DND-41 (cell line): ENCODE measurements at regions not wholly inside any gene's neighbourhood (a gene's known extent, or its start where the extent isn't known, plus 50 kb on each side); places are given as distances from the start of the nearest gene placed in this dataset.

ENCODE experiments used
- ATAC-seq: fragments of 200-7000 bp; cut with Tn5 transposase; 3 replicates; pipeline ENCODE4 v1.9.1; 2021; ENCODE audit warnings: low read depth; ENCODE audit not compliant: insufficient read depth
- DNase-seq: peaks from one replicate; pipeline ENCODE4 v3.0.0-alpha.2; 2020
- H2AFZ ChIP-seq: 2 replicates; pipeline ENCODE4 v1.6.0; 2012; ENCODE audit warnings: low read depth, low read length
- H3K27ac ChIP-seq: 2 replicates; pipeline ENCODE4 v1.5.1; 2012; ENCODE audit warnings: low read length, inconsistent platforms
- H3K27me3 ChIP-seq: fragments of 200-600 bp; sonication (generic); 2 replicates; pipeline ENCODE4 v1.6.0; 2012; ENCODE audit warnings: low read length, mild to moderate bottlenecking, inconsistent platforms; ENCODE audit not compliant: insufficient read depth, poor library complexity
- H3K36me3 ChIP-seq: 2 replicates; pipeline ENCODE4 v1.5.1; 2012; ENCODE audit warnings: low read length, inconsistent platforms; ENCODE audit not compliant: insufficient read depth
- H3K4me1 ChIP-seq: 2 replicates; pipeline ENCODE4 v1.5.1; 2012; ENCODE audit warnings: mild to moderate bottlenecking, low read length; ENCODE audit not compliant: insufficient read depth
- H3K4me2 ChIP-seq: 2 replicates; pipeline ENCODE4 v1.6.0; 2012; ENCODE audit warnings: mild to moderate bottlenecking, moderate library complexity, low read length, inconsistent platforms; ENCODE audit not compliant: insufficient read depth
- H3K4me3 ChIP-seq, 2 experiments: fragments of 200-600 bp in 1 of 2; shearing (Covaris generic) in 1 of 2; 2 replicates each; pipeline ENCODE4 v1.5.1; 2012 to 2016; ENCODE audit warnings: inconsistent platforms in 2 of 2, low read length in 2 of 2, mild to moderate bottlenecking in 2 of 2, low read depth in 1 of 2, moderate library complexity in 1 of 2
- H3K79me2 ChIP-seq: 2 replicates; pipeline ENCODE4 v1.6.0; 2012; ENCODE audit warnings: low read length, inconsistent platforms; ENCODE audit not compliant: insufficient read depth
- H3K9ac ChIP-seq: 2 replicates; pipeline ENCODE4 v1.6.0; 2012; ENCODE audit warnings: low read depth, mild to moderate bottlenecking, inconsistent platforms, low read length, moderate library complexity
- H3K9me3 ChIP-seq: 2 replicates; pipeline ENCODE4 v1.5.1; 2012; ENCODE audit warnings: low read length, moderate library complexity, mild to moderate bottlenecking, inconsistent platforms; ENCODE audit not compliant: insufficient read depth, severe bottlenecking
- H4K20me1 ChIP-seq: 2 replicates; pipeline ENCODE4 v1.6.0; 2012; ENCODE audit warnings: low read length; ENCODE audit not compliant: insufficient read depth
- EZH2 ChIP-seq: IDR thresholded peaks from 3 replicates; pipeline ENCODE4 v1.6.1; 2012; ENCODE audit warnings: borderline replicate concordance, low read depth, mild to moderate bottlenecking, moderate library complexity, low read length, inconsistent platforms; ENCODE audit not compliant: severe bottlenecking
- TF ChIP-seq, protein P1 (sequence below): IDR thresholded peaks from 2 replicates; pipeline ENCODE4 v1.5.1; 2012; ENCODE audit warnings: borderline replicate concordance, low read length, moderate library complexity, mild to moderate bottlenecking; ENCODE audit not compliant: poor library complexity, severe bottlenecking; ENCODE audit errors: extremely low read depth

DNA sequence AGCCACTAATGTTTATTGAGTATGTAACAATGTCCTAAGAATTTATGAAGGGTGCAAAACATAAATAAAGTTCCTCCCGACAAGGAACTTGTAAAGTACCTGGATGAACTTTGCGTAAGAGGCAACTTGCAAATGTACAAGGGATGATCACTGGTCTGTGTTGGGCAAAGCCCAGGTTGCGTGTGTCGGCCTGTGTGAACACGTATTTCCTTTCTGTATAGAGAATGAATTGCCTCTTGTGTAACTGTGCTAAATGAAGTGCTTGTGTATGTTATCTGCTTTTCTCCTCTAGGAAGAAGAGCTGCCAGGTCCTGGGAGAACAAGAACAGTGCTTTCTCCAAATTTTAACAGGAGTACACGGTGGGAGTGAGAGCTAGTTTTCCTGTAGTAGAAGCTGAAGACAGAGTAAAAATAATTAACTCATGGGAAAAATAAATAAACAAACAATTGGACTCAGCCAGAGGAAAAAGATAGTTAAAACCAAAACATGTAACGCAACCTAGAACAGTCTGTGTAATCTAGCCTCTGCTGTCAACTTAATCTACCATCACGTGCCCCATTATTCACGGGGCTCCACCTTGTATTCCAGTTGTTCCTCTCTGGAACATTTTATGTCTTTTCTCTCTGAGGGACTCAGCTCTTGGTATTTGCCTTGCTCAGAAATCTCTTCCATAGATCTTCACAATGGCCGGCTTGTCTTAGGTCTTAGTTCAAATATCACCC lies 83.7 kb upstream of the RASGRP1 start:
- H3K4me1 ChIP-seq = peaks cover 37% of the 10 kb centered on the region
- H4K20me1 ChIP-seq = no peaks in the 10 kb centered on the region
- no peaks in the 10 kb centered on the region for H3K27me3 ChIP-seq
- ATAC-seq = no peak
- H3K79me2 ChIP-seq = no peaks in the 10 kb centered on the region
- H2AFZ ChIP-seq = no peak overlapping the region
- no peak overlapping the region for H3K27ac ChIP-seq
- TF ChIP-seq, protein P1, sequence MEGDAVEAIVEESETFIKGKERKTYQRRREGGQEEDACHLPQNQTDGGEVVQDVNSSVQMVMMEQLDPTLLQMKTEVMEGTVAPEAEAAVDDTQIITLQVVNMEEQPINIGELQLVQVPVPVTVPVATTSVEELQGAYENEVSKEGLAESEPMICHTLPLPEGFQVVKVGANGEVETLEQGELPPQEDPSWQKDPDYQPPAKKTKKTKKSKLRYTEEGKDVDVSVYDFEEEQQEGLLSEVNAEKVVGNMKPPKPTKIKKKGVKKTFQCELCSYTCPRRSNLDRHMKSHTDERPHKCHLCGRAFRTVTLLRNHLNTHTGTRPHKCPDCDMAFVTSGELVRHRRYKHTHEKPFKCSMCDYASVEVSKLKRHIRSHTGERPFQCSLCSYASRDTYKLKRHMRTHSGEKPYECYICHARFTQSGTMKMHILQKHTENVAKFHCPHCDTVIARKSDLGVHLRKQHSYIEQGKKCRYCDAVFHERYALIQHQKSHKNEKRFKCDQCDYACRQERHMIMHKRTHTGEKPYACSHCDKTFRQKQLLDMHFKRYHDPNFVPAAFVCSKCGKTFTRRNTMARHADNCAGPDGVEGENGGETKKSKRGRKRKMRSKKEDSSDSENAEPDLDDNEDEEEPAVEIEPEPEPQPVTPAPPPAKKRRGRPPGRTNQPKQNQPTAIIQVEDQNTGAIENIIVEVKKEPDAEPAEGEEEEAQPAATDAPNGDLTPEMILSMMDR = no peak
- no peak for TF ChIP-seq EZH2
- H3K4me2 ChIP-seq = no peak overlapping the region
- no peaks in the 10 kb centered on the region for H3K36me3 ChIP-seq
- DNase-seq = no peak
- H3K9me3 ChIP-seq = no peaks in the 10 kb centered on the region
- no peak overlapping the region for H3K4me3 ChIP-seq
- no peak overlapping the region for H3K9ac ChIP-seq

DNA sequence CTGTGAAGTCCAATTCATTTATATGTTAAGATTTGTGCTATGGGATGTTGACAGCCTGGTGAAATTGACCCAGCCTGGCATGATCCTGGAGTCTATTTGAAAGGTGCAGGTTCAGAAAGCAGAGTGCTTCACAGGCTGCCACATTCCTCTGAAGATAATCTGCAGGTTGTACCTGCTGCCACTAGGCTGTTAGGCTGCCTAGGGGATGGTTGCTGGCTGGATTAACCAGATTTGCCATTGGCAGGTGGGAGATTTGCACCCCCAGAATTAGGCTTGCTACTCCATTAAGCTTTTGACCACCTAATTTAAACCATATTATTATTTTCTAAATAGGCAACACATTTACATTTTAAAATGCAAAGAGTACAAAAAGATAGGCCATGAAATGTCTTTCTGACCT lies 85.8 kb upstream of the RASGRP1 start:
- H3K79me2 ChIP-seq = no peaks in the 10 kb centered on the region
- no peak overlapping the region for H2AFZ ChIP-seq
- H3K4me1 ChIP-seq = peaks cover 44% of the 10 kb centered on the region
- no peak for TF ChIP-seq EZH2
- TF ChIP-seq, protein P1 = peak; percentile 27
- no peak for ATAC-seq
- peak overlapping the region; percentile 83 for H3K27ac ChIP-seq
- no peaks in the 10 kb centered on the region for H3K9me3 ChIP-seq
- no peaks in the 10 kb centered on the region for H3K36me3 ChIP-seq
- no peak overlapping the region for H3K4me3 ChIP-seq
- no peaks in the 10 kb centered on the region for H4K20me1 ChIP-seq
- H3K9ac ChIP-seq = peak overlapping the region; percentile 42
- H3K27me3 ChIP-seq = no peaks in the 10 kb centered on the region
- peak overlapping the region; percentile 57 for H3K4me2 ChIP-seq
- no peak for DNase-seq

DNA sequence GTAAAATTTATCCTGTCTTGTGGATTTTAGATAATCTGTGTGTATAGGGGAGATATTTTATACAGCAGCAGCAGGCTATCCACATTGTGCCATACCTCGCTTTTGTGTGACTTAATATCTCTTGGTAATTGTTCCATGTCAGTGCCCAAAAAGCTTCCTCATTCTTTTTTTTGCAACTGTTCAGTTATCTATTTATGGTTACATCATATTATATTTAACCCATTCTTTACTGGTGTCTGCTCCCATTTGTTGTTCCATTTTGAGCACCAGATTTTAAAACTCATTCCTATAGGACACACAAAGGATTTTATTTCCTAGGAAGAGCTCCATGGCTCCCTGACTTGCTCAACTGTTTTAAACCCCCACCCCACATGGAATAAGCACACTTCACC lies 86.3 kb upstream of the RASGRP1 start:
- Histone ChIP-seq H3K9me3 (no peaks in the 10 kb centered on the region), H3K27ac (peak overlapping the region; percentile 83), H3K4me3 (peak overlapping the region in 1 of 2 experiments; percentile 27; a peak in 2 of 4 replicates), H3K36me3 (no peaks in the 10 kb centered on the region), H4K20me1 (no peaks in the 10 kb centered on the region), H3K79me2 (no peaks in the 10 kb centered on the region), H3K9ac (peak overlapping the region; percentile 42), H2AFZ (peak overlapping the region; percentile 44; the same call in 1 of the 2 replicates), H3K27me3 (no peaks in the 10 kb centered on the region), H3K4me1 (peaks cover 44% of the 10 kb centered on the region), H3K4me2 (peak overlapping the region; percentile 57)
- no peak for ATAC-seq
- TF ChIP-seq, protein P1 = no peak
- no peak for TF ChIP-seq EZH2
- no peak for DNase-seq
